ENCODE measurements at regions not wholly inside any gene's neighbourhood (a gene's known extent, or its start where the extent isn't known, plus 50 kb on each side); places are given as distances from the start of the nearest gene placed in this dataset.
A peak's percentile ranks its signal among the peaks of the same experiment; 100 is the strongest.

DNA sequence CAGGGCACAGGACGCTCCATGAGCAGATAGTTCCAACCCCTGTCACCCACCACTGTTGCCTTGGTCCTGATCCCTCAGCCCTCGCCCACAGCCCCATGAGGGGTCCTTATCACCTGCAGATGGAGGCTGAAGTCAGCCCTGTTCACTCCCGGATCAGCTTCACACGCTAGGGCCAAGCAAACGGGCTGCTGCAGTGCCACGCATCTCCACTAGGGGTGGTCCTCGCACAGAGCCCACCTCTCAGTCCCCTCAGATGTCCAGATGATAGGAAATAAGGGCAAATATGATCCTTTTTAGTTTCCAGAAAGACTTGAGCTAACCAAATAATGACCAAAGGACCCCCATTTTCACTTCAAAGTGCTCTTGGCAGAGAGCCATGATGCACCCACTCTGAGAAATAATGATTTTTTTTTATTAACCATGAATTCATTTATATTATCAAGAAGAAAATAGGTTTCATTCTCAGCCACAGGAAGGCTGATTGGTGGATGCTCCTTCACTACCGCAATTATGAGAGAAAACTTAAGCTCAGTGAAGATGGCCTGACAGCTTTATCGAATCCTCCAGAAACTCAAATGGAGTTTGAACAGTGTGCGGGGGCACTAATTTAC is 71.9 kb upstream of the KLHL29 start:
- H3K27me3 ChIP-seq = no peaks in the 10 kb centered on the region
- TF ChIP-seq, protein P1, sequence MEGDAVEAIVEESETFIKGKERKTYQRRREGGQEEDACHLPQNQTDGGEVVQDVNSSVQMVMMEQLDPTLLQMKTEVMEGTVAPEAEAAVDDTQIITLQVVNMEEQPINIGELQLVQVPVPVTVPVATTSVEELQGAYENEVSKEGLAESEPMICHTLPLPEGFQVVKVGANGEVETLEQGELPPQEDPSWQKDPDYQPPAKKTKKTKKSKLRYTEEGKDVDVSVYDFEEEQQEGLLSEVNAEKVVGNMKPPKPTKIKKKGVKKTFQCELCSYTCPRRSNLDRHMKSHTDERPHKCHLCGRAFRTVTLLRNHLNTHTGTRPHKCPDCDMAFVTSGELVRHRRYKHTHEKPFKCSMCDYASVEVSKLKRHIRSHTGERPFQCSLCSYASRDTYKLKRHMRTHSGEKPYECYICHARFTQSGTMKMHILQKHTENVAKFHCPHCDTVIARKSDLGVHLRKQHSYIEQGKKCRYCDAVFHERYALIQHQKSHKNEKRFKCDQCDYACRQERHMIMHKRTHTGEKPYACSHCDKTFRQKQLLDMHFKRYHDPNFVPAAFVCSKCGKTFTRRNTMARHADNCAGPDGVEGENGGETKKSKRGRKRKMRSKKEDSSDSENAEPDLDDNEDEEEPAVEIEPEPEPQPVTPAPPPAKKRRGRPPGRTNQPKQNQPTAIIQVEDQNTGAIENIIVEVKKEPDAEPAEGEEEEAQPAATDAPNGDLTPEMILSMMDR (IDR thresholded peaks at IDR 0.05) = peak; percentile 27 to 37
- intact Hi-C loops (cut with DNase I) = no loop called here
- DNase-seq = no peak
- H3K36me3 ChIP-seq = no peaks in the 10 kb centered on the region
- no peaks in the 10 kb centered on the region for H3K9me3 ChIP-seq
- no peak overlapping the region for H3K27ac ChIP-seq
- no peak overlapping the region for H3K4me3 ChIP-seq
- peak; percentile 17 for ATAC-seq
- no peaks in the 10 kb centered on the region for H3K4me1 ChIP-seq

DNA sequence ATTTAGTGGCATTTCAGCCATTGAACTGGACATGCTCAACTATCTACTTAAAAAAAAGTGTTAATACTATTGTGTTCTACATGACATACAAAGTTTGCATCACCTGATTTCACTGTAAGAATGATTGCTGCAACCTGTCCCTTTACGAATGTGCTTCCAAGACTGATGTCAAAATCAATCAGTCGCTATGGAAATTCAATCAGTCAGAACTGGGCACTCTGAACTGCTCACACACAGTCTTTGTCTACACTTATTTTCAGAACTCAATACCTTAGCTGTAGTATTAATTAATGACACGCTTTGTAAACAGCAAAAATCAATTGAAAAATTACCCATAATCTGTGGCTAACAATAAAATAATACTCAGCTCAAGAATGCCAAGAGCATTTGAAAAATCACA is 70.3 kb upstream of the KLHL29 start:
- H3K4me1 ChIP-seq = no peaks in the 10 kb centered on the region
- no peak for DNase-seq
- no peak for ATAC-seq
- no peaks in the 10 kb centered on the region for H3K9me3 ChIP-seq
- TF ChIP-seq, protein P1 (IDR thresholded peaks at IDR 0.05) = no peak
- H3K36me3 ChIP-seq = no peaks in the 10 kb centered on the region
- peaks cover 0 to 1% of the 10 kb centered on the region in 2 donors for H3K27me3 ChIP-seq
- intact Hi-C loops (cut with DNase I) = no loop called here
- no peak overlapping the region for H3K4me3 ChIP-seq
- no peak overlapping the region for H3K27ac ChIP-seq

- intact Hi-C loops (cut with DNase I) = no loop called here
- peaks cover 0 to 15% of the 10 kb centered on the region in 2 donors for H3K27me3 ChIP-seq
- DNase-seq (no peak), ATAC-seq (no peak)
- no peaks in the 10 kb centered on the region for H3K36me3 ChIP-seq
- H3K9me3 ChIP-seq = no peaks in the 10 kb centered on the region
- no peaks in the 10 kb centered on the region for H3K4me1 ChIP-seq
- H3K27ac ChIP-seq = no peak overlapping the region
- TF ChIP-seq, protein P1 (IDR thresholded peaks at IDR 0.05) = no peak
- H3K4me3 ChIP-seq = no peak overlapping the region
Observed at GRCh38 chr2:23320058-23320457, 64.9 kb upstream of the KLHL29 start.

DNA sequence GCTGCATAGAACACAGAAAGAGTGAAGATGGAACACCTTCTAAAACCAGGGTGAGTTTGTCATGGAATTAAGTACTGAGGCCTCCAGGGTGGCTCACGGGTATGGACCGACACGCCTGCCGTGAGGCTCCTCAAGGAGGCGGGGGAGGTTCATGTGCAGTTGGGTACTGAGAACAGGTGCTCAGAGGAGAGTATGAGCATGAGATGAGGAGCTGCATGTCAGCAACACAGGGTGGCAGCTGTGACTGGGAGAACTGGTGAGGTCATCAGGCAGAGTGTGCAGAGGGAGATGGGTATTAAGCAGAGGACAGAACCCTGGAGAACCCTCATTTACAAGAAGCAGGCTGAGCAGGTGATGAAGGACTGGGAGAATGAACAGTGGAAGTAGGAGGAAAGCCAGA is 63.2 kb upstream of the KLHL29 start:
- no peaks in the 10 kb centered on the region for H3K36me3 ChIP-seq
- TF ChIP-seq, protein P1 (IDR thresholded peaks at IDR 0.05) = no peak
- H3K4me1 ChIP-seq = no peaks in the 10 kb centered on the region
- ATAC-seq = no peak
- DNase-seq = no peak
- intact Hi-C loops (cut with DNase I) = no loop called here
- no peaks in the 10 kb centered on the region for H3K9me3 ChIP-seq
- peaks cover 0 to 15% of the 10 kb centered on the region in 2 donors for H3K27me3 ChIP-seq
- no peak overlapping the region for H3K4me3 ChIP-seq
- no peak overlapping the region for H3K27ac ChIP-seq

- intact Hi-C loops (cut with DNase I) = no loop called here
- no peaks in the 10 kb centered on the region for H3K36me3 ChIP-seq
- no peak for ATAC-seq
- H3K4me3 ChIP-seq = no peak overlapping the region
- no peak for DNase-seq
- no peaks in the 10 kb centered on the region for H3K4me1 ChIP-seq
- H3K27ac ChIP-seq = no peak overlapping the region
- no peaks in the 10 kb centered on the region for H3K9me3 ChIP-seq
- TF ChIP-seq, protein P1 (IDR thresholded peaks at IDR 0.05) = no peak
- peaks cover 0 to 15% of the 10 kb centered on the region in 2 donors for H3K27me3 ChIP-seq
Observed at GRCh38 chr2:23322567-23323197, 62.3 kb upstream of the KLHL29 start.
